SK-N-MC (cell line): ENCODE measurements at regions not wholly inside any gene's neighbourhood (a gene's known extent, or its start where the extent isn't known, plus 50 kb on each side); places are given as distances from the start of the nearest gene placed in this dataset.

ENCODE experiments used
- DNase-seq: peaks from one replicate; pipeline ENCODE4 v3.0.0-alpha.2; 2011; ENCODE audit warnings: low read depth, low spot score
- H3K27ac ChIP-seq: fragments of 200-600 bp; sonication (generic); 2 replicates; pipeline ENCODE4 v1.5.1; 2016; ENCODE audit warnings: mixed run types
- H3K36me3 ChIP-seq: fragments of 200-600 bp; sonication (generic); 2 replicates; pipeline ENCODE4 v1.6.1; 2017; ENCODE audit warnings: antibody characterized with exemption, low read length, mixed read lengths; ENCODE audit not compliant: insufficient read depth
- H3K4me3 ChIP-seq: fragments of 200-600 bp; sonication (generic); 2 replicates; pipeline ENCODE4 v1.5.1; 2016
- H3K9ac ChIP-seq: fragments of 200-600 bp; sonication (generic); 2 replicates; pipeline ENCODE4 v1.8.0; 2017; ENCODE audit warnings: mixed run types, mixed read lengths; ENCODE audit not compliant: insufficient read length
- H3K9me3 ChIP-seq: fragments of 200-600 bp; sonication (generic); 2 replicates; pipeline ENCODE4 v1.6.1; 2017; ENCODE audit warnings: low read depth, mild to moderate bottlenecking, antibody characterized with exemption, low read length, moderate library complexity, mixed read lengths
- EZH2 ChIP-seq: fragments of 200-600 bp; sonication (generic); IDR thresholded peaks from one replicate; pipeline ENCODE4 v1.6.1; 2017; ENCODE audit warnings: antibody characterized with exemption
- FOXP2 ChIP-seq: optimal IDR thresholded peaks from 2 replicates; pipeline ENCODE3; 2011; ENCODE audit warnings: mild to moderate bottlenecking, moderate library complexity; ENCODE audit not compliant: insufficient read depth; ENCODE audit errors: extremely low read length, control extremely low read depth
- POLR2AphosphoS5 ChIP-seq: IDR thresholded peaks from 2 replicates; pipeline ENCODE4 v1.6.1; 2012; ENCODE audit warnings: mild to moderate bottlenecking, low read depth, low read length, borderline replicate concordance

DNA sequence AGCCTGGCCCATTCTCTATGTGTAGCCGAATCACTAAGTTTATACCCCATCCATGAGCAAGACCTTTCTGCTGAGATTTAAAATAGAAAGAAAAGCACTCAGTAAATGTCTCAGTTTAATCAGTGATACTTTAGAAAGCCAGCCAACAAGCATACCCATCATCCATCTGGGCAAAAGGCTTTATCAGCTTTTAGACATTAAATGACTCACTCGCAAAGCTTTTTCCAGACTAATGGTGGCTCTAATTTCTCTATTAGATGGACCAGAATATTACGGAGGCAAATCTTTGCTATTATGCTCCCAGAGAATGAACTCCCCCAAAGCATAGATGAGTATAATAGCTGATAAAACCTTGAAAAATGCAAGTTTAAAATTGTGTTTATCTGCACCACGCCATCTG is 727.8 kb downstream of the GBE1 start:
- no peak overlapping the region for H3K4me3 ChIP-seq
- no peak for DNase-seq
- no peaks in the 10 kb centered on the region for H3K9me3 ChIP-seq
- H3K36me3 ChIP-seq: no peaks in the 10 kb centered on the region
- no peak for TF ChIP-seq EZH2
- no peak for TF ChIP-seq POLR2AphosphoS5
- no peak for TF ChIP-seq FOXP2
- no peak overlapping the region for H3K9ac ChIP-seq
- no peak overlapping the region for H3K27ac ChIP-seq

DNA sequence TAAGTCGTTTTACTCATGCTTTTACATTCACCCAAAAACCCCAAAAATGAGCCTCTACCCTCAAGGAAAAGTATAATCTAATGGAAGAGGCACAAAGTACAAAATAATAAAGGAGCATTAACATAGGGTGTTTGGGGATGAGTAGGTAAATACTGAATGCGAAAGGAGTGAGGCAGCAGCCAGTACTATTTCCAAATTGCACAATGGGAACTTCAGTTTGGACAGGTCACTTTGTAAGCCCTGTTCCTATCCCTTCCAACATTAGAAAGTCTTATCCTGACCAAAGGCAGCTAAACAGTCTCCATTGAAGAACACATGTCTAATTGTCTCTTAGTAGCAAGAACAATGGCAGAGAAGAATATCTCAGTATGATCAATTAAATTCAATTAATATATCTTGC is 728.3 kb downstream of the GBE1 start:
- no peaks in the 10 kb centered on the region for H3K9me3 ChIP-seq
- H3K27ac ChIP-seq: no peak overlapping the region
- DNase-seq: no peak
- H3K4me3 ChIP-seq: no peak overlapping the region
- no peaks in the 10 kb centered on the region for H3K36me3 ChIP-seq
- H3K9ac ChIP-seq: no peak overlapping the region
- TF ChIP-seq POLR2AphosphoS5 (no peak), FOXP2 (no peak), EZH2 (no peak)

DNA sequence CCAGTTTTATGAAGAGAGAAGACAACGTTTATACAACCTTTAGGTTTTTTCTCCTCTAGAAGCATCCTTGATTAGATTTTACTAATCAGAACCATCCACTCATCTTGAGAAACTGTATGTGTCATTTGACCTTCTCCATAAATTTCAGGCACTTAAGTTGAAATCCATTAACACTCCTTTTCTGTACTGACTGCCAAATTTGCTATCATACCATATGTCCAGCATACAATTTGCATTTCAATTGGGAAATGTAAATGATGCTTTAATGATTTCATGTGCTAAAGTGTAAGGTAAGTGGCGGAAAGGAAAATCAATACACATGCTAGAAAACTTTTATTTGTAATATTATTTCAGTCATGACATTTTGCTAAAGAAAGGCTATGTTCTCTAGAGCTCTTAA is 731.6 kb downstream of the GBE1 start:
- H3K9ac ChIP-seq: no peak overlapping the region
- H3K4me3 ChIP-seq: no peak overlapping the region
- H3K27ac ChIP-seq: no peak overlapping the region
- no peaks in the 10 kb centered on the region for H3K9me3 ChIP-seq
- no peaks in the 10 kb centered on the region for H3K36me3 ChIP-seq
- TF ChIP-seq EZH2 (no peak), POLR2AphosphoS5 (no peak), FOXP2 (no peak)
- no peak for DNase-seq

DNA sequence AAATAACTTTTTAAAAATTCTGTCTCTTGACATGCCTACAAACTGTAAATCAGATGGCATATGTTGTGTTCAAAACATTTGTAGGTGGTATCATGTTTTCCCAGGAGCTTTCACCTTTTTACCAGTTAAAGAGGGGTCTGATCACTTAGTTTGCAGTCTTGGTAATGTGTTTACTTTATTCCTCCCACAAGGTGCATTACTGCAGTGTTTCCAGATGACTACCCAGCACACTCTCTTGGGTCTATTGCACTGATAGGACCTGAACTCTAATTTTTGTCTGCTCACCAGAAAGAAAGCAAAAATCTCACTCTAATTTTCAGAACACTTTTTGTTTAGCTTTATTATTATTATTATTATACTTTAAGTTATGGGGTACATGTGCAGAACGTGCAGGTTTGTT is 734.1 kb downstream of the GBE1 start:
- TF ChIP-seq FOXP2 (no peak), POLR2AphosphoS5 (no peak), EZH2 (no peak)

DNA sequence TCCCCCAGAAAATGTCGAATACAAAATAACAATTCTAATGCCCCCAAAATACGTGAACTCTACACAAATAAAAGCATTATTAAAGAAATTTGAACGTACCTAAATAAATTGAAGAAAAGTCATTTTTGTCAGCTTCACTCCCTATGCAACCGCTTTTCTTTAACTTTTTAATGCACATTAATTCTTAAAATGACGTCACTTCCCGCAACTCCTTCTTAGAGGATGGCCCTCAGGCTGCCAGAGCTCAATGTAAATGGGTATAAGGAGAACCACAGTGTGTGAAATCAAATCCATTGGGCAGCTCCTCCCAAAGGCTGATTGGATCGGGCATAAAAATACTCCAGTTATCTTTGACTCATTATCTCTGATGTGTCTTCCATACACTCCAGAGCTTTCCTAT is 736.9 kb downstream of the GBE1 start:
- no peak for DNase-seq
- no peak overlapping the region for H3K4me3 ChIP-seq
- H3K36me3 ChIP-seq: no peaks in the 10 kb centered on the region
- no peaks in the 10 kb centered on the region for H3K9me3 ChIP-seq
- no peak overlapping the region for H3K27ac ChIP-seq
- no peak for TF ChIP-seq POLR2AphosphoS5
- TF ChIP-seq EZH2: no peak
- no peak for TF ChIP-seq FOXP2
- no peak overlapping the region for H3K9ac ChIP-seq

More for the DNA sequence above, 734.1 kb downstream of the GBE1 start:
- H3K9me3 ChIP-seq: no peaks in the 10 kb centered on the region
- no peak overlapping the region for H3K4me3 ChIP-seq
- DNase-seq: no peak
- no peak overlapping the region for H3K9ac ChIP-seq
- no peaks in the 10 kb centered on the region for H3K36me3 ChIP-seq
- H3K27ac ChIP-seq: no peak overlapping the region

DNA sequence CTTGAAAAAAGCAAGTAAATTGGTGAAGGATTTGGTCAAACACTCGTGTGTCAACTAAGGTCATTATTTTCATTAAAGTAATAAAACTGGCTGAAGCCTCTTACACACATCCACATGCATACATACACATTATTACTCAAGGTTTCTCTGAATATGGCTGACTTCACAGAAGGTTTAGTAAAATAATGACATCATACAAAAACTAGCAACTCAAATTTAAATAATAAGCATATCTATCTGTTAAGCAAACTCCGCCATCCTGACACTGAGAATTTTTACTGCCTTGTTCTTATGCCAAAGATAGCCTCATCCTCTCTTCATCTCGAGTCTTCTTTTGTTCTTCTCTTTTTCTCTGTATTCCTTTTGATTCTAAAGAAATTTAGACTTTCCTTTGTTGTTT is 739.1 kb downstream of the GBE1 start:
- no peak overlapping the region for H3K4me3 ChIP-seq
- TF ChIP-seq FOXP2 (no peak), EZH2 (no peak), POLR2AphosphoS5 (no peak)

DNA sequence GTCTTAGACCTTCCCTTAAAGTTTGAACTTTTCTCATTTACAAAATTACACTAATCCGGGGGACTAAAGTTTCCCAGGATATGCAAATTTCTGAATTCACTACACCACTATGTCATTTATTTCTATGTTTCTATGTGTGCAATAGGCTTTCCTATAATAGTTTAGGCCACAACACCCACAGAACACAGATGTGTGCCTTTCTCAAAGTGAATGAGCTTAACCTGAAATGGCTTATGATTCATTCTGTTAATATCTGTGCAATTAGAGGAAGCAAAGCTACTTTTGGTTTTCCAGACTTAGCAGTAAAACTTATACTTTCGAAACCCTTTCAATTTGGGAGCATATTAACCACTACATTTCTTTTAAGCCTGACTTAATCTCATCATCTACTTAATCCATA is 748.1 kb downstream of the GBE1 start:
- Histone ChIP-seq H3K9me3 (no peaks in the 10 kb centered on the region), H3K9ac (no peak overlapping the region), H3K4me3 (no peak overlapping the region), H3K36me3 (no peaks in the 10 kb centered on the region), H3K27ac (no peak overlapping the region)
- TF ChIP-seq FOXP2: no peak
- no peak for TF ChIP-seq EZH2
- no peak for TF ChIP-seq POLR2AphosphoS5
- no peak for DNase-seq

More for the DNA sequence above, 739.1 kb downstream of the GBE1 start:
- DNase-seq: no peak
- Histone ChIP-seq H3K9me3 (no peaks in the 10 kb centered on the region), H3K9ac (no peak overlapping the region), H3K36me3 (no peaks in the 10 kb centered on the region), H3K27ac (no peak overlapping the region)

DNA sequence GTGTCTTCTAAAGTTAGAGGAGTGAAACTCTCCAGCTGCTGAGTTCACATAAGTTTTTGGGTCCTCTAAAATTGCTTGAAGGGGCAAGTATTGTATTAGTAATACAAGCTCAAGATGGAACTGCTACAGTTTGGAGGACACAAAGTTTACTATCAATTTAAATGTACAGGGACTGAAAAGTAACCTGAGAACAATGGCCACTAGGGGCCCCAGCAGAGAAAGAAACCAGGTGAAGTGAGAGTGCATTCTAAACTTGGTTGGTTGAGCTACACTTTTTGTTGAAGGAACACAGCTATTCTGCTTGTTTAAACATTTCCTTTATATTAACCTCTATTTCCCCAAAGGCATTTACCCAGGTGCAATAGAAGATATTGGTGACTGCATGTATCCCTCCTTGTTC is 755.5 kb downstream of the GBE1 start:
- Histone ChIP-seq H3K9me3 (no peaks in the 10 kb centered on the region), H3K4me3 (no peak overlapping the region), H3K36me3 (no peaks in the 10 kb centered on the region), H3K27ac (no peak overlapping the region), H3K9ac (no peak overlapping the region)
- TF ChIP-seq FOXP2 (no peak), EZH2 (no peak)
- DNase-seq: no peak

DNA sequence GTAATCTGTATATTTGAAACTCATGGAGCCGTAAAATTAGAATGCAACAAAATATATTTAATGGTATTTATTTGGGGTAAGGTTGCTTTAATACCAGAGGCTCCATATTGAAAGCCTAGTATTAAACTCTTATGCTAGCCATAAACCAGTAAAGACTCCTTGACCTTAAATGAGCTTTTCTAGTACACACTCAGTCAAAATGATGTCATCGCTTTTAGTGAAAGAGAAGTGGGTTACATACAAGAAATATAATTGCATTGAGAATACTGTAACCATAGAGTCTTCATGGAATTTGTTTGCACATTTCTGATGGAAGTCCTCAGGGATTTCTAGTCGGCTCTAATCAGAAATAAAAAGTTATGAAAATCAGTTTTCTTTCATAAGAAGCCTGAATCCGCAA is 757.6 kb downstream of the GBE1 start:
- no peak overlapping the region for H3K27ac ChIP-seq
- no peaks in the 10 kb centered on the region for H3K36me3 ChIP-seq
- H3K9me3 ChIP-seq: no peaks in the 10 kb centered on the region
- DNase-seq: no peak
- no peak overlapping the region for H3K4me3 ChIP-seq
- no peak overlapping the region for H3K9ac ChIP-seq
- TF ChIP-seq POLR2AphosphoS5: no peak
- no peak for TF ChIP-seq FOXP2
- no peak for TF ChIP-seq EZH2
